Panc1 (cell line): ENCODE measurements at regions not wholly inside any gene's neighbourhood (a gene's known extent, or its start where the extent isn't known, plus 50 kb on each side); places are given as distances from the start of the nearest gene placed in this dataset.

Source experiments
- REST ChIP-seq, 2 experiments: IDR thresholded peaks; 2 replicates each; pipeline ENCODE4 v1.6.1; 2011 to 2012; ENCODE audit warnings: low read depth in 2 of 2, control low read depth in 1 of 2, low read length in 1 of 2, mild to moderate bottlenecking in 1 of 2, moderate library complexity in 1 of 2; ENCODE audit not compliant: insufficient read depth in 1 of 2
- TF ChIP-seq, protein P1 (sequence below): fragments of 450-650 bp; IDR thresholded peaks from 2 replicates; pipeline ENCODE4 v1.5.1; 2017; ENCODE audit warnings: mild to moderate bottlenecking

DNA sequence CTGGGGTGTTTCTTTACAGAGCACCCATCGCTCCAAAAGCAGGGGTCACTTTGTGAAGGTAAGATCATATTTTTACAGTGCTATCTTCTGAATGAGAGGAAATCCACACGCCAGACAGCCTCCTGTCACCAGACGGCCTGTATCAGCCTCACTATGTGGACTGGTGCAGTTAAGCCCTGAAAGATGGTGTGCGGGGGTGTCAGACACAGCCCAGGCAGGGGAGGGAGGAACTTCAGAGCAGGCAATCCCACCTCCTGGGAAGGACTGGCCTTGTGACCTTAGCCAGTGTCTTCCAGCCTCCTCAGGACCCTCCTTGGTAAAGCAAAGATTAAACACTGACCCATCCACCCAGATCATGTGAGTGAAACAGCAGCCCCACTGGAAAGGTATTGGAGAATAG lies 249.4 kb upstream of the CTAGE1 start:
- TF ChIP-seq, protein P1, sequence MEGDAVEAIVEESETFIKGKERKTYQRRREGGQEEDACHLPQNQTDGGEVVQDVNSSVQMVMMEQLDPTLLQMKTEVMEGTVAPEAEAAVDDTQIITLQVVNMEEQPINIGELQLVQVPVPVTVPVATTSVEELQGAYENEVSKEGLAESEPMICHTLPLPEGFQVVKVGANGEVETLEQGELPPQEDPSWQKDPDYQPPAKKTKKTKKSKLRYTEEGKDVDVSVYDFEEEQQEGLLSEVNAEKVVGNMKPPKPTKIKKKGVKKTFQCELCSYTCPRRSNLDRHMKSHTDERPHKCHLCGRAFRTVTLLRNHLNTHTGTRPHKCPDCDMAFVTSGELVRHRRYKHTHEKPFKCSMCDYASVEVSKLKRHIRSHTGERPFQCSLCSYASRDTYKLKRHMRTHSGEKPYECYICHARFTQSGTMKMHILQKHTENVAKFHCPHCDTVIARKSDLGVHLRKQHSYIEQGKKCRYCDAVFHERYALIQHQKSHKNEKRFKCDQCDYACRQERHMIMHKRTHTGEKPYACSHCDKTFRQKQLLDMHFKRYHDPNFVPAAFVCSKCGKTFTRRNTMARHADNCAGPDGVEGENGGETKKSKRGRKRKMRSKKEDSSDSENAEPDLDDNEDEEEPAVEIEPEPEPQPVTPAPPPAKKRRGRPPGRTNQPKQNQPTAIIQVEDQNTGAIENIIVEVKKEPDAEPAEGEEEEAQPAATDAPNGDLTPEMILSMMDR = no peak
- TF ChIP-seq REST (IDR thresholded peaks at IDR 0.05; ENCODE audit: insufficient read depth in 1 of 2, low read depth in 2 of 2, low read length in 1 of 2) = no peak
